ENCODE measurements at regions not wholly inside any gene's neighbourhood (a gene's known extent, or its start where the extent isn't known, plus 50 kb on each side); places are given as distances from the start of the nearest gene placed in this dataset.

- peak overlapping the region in 1 of 7 donors; percentile 40 for H3K27ac Mint-ChIP-seq
Observed at GRCh38 chr3:144810160-144810559, 838.5 kb downstream of the DIPK2A start.

DNA sequence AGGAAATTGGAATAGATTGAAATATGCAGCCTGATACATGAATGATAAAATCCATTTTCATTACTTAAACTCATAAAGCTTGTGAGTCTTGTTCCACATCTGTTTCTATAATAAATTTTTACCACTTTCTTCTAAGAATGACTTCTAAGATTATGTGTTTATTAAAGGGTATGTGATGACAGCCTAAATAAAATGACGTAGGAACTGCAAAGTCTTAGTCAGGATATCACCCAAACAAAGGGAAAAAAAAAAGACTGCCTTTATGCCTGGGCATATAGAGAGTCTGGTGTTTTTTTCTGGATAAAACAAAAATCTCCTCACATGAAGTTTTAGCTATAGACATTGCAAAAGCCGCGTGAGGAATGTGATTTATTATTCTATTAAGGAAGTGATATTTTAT lies 844.0 kb downstream of the DIPK2A start:
- WGBS (ENCODE audit: insufficient coverage) = no CpG with 5 or more reads among the region's 3 CpGs
- Histone ChIP-seq H3K27me3 (ENCODE audit: control insufficient read depth in 2 of 2, insufficient read depth in 2 of 2, low read length in 2 of 2) (peaks cover 2% of the 10 kb centered on the region in 2 donors), H3K4me3 (replicated peaks in 1 of 3; ENCODE audit: low read depth in 2 of 3, low read length in 3 of 3) (no peak overlapping the region), H3K4me2 (replicated peaks; ENCODE audit: extremely low read depth, low read length, poor library complexity, severe bottlenecking) (no peak overlapping the region), H3K9ac (ENCODE audit: insufficient read depth, low read length, poor library complexity, severe bottlenecking) (no peak overlapping the region), H3K4me1 (ENCODE audit: control insufficient read depth in 1 of 2, insufficient read depth in 2 of 2, low read length in 2 of 2) (peaks cover 0 to 3% of the 10 kb centered on the region in 2 donors), H3K36me3 (replicated peaks in 1 of 2; ENCODE audit: control insufficient read depth in 1 of 2, insufficient read depth in 2 of 2, low read length in 2 of 2) (no peaks in the 10 kb centered on the region), H2AFZ (ENCODE audit: insufficient read depth, low read depth, low read length, poor library complexity, severe bottlenecking) (no peak overlapping the region), H3K27ac (ENCODE audit: low read depth in 1 of 2, low read length in 2 of 2) (no peak overlapping the region), H3K79me2 (ENCODE audit: insufficient read depth, low read length) (no peaks in the 10 kb centered on the region), H3K9me3 (replicated peaks in 1 of 2; ENCODE audit: control insufficient read depth in 1 of 2, insufficient read depth in 1 of 2, low read length in 2 of 2) (no peaks in the 10 kb centered on the region), H4K20me1 (ENCODE audit: insufficient read depth, low read length) (no peaks in the 10 kb centered on the region)
- H3K4me1 Mint-ChIP-seq = peaks cover 3% of the 10 kb centered on the region
- H3K9me3 Mint-ChIP-seq = peaks cover 0 to 2% (median 0%) of the 10 kb centered on the region in 7 donors
- no peak for DNase-seq
- H3K27ac Mint-ChIP-seq = no peak overlapping the region
- H3K4me3 Mint-ChIP-seq = no peak overlapping the region
- H3K36me3 Mint-ChIP-seq = no peaks in the 10 kb centered on the region
- intact Hi-C loops (cut with micrococcal nuclease) = no loop called here
- peaks cover 2 to 6% (median 5%) of the 10 kb centered on the region in 3 donors for H3K27me3 Mint-ChIP-seq (ENCODE audit: low read depth in 3 of 3)
- TF ChIP-seq CTCF (IDR thresholded peaks at IDR 0.05) = no peak

More at GRCh38 chr3:144810160-144810559, 838.5 kb downstream of the DIPK2A start:
- H3K36me3 ChIP-seq (replicated peaks in 1 of 2; ENCODE audit: control insufficient read depth in 1 of 2, insufficient read depth in 2 of 2, low read length in 2 of 2) = no peaks in the 10 kb centered on the region
- no peak for TF ChIP-seq CTCF (IDR thresholded peaks at IDR 0.05)
- no peak overlapping the region for H3K9ac ChIP-seq (ENCODE audit: insufficient read depth, low read length, poor library complexity, severe bottlenecking)
- intact Hi-C loops (cut with micrococcal nuclease) = no loop called here
- Mint-ChIP-seq H3K4me3 (no peak overlapping the region), H3K27me3 (ENCODE audit: low read depth in 3 of 3) (peaks cover 0 to 2% (median 0%) of the 10 kb centered on the region in 3 donors), H3K4me1 (peaks cover 25% of the 10 kb centered on the region), H3K36me3 (no peaks in the 10 kb centered on the region), H3K9me3 (peaks cover 0 to 9% (median 6%) of the 10 kb centered on the region in 7 donors)
- peak overlapping the region in 1 of 3 experiments; percentile 24 for H3K4me3 ChIP-seq (replicated peaks in 1 of 3; ENCODE audit: low read depth in 2 of 3, low read length in 3 of 3)
- peak in 2 of 3 donors; percentile 13 to 26 for DNase-seq
- peaks cover 4 to 5% of the 10 kb centered on the region in 2 donors for H3K9me3 ChIP-seq (replicated peaks in 1 of 2; ENCODE audit: control insufficient read depth in 1 of 2, insufficient read depth in 1 of 2, low read length in 2 of 2)
- no peaks in the 10 kb centered on the region for H4K20me1 ChIP-seq (ENCODE audit: insufficient read depth, low read length)
- 0% methylated on average over 1 of the region's 1 CpG for WGBS (ENCODE audit: insufficient coverage)
- no peaks in the 10 kb centered on the region for H3K27me3 ChIP-seq (ENCODE audit: control insufficient read depth in 2 of 2, insufficient read depth in 2 of 2, low read length in 2 of 2)
- no peak overlapping the region for H2AFZ ChIP-seq (ENCODE audit: insufficient read depth, low read depth, low read length, poor library complexity, severe bottlenecking)
- peaks cover 20 to 22% of the 10 kb centered on the region in 2 donors for H3K4me1 ChIP-seq (ENCODE audit: control insufficient read depth in 1 of 2, insufficient read depth in 2 of 2, low read length in 2 of 2)
- H3K4me2 ChIP-seq (replicated peaks; ENCODE audit: extremely low read depth, low read length, poor library complexity, severe bottlenecking) = peak overlapping the region; percentile 43
- H3K27ac ChIP-seq (ENCODE audit: low read depth in 1 of 2, low read length in 2 of 2) = peak overlapping the region in 1 of 2 donors; percentile 36
- no peaks in the 10 kb centered on the region for H3K79me2 ChIP-seq (ENCODE audit: insufficient read depth, low read length)

Measured in CD14-positive monocyte (primary cell).